GM23338 (cell line): ENCODE measurements at regions not wholly inside any gene's neighbourhood (a gene's known extent, or its start where the extent isn't known, plus 50 kb on each side); places are given as distances from the start of the nearest gene placed in this dataset.

Experiments used
- ATAC-seq: fragments of 200-7000 bp; cut with Tn5 transposase; 3 replicates; pipeline ENCODE4 v1.9.1; 2020
- DNase-seq: peaks from one replicate; pipeline ENCODE4 v3.0.0-alpha.2; 2015; ENCODE audit warnings: low spot score
- H2AFZ ChIP-seq: fragments of 200-600 bp; sonication (generic); 2 replicates; pipeline ENCODE4 v1.8.0; 2016; ENCODE audit warnings: antibody characterized with exemption, mild to moderate bottlenecking, moderate library complexity
- H3F3A ChIP-seq: fragments of 200-600 bp; sonication (generic); replicated peaks from 2 replicates; pipeline ENCODE4 v1.8.0; 2017; ENCODE audit warnings: antibody characterized with exemption, mixed run types, low read depth
- H3K27ac ChIP-seq: fragments of 200-600 bp; sonication (generic); 2 replicates; pipeline ENCODE4 v1.6.1; 2016; ENCODE audit warnings: low read depth
- H3K27me3 ChIP-seq: fragments of 200-600 bp; sonication (generic); 2 replicates; pipeline ENCODE4 v1.8.0; 2016; ENCODE audit warnings: mild to moderate bottlenecking, mixed run types, moderate library complexity; ENCODE audit not compliant: insufficient read depth
- H3K36me3 ChIP-seq: fragments of 200-600 bp; sonication (generic); 2 replicates; pipeline ENCODE4 v1.8.0; 2016; ENCODE audit warnings: mild to moderate bottlenecking; ENCODE audit not compliant: insufficient read depth
- H3K4me1 ChIP-seq: fragments of 200-600 bp; sonication (generic); 2 replicates; pipeline ENCODE4 v1.8.0; 2016; ENCODE audit warnings: mild to moderate bottlenecking, moderate library complexity; ENCODE audit not compliant: insufficient read depth
- H3K4me2 ChIP-seq: fragments of 200-600 bp; sonication (generic); 2 replicates; pipeline ENCODE4 v1.7.1; 2017; ENCODE audit warnings: mixed run types
- H3K4me3 ChIP-seq: fragments of 200-600 bp; sonication (generic); 2 replicates; pipeline ENCODE4 v1.6.1; 2016; ENCODE audit warnings: mixed run types
- H3K79me2 ChIP-seq: fragments of 200-600 bp; sonication (generic); replicated peaks from 2 replicates; pipeline ENCODE4 v1.8.0; 2017; ENCODE audit warnings: mild to moderate bottlenecking; ENCODE audit not compliant: insufficient read depth
- H3K9me2 ChIP-seq: fragments of 200-600 bp; sonication (generic); 2 replicates; pipeline ENCODE4 v1.8.0; 2017; ENCODE audit not compliant: insufficient read depth
- H4K20me1 ChIP-seq: fragments of 200-600 bp; sonication (generic); replicated peaks from 2 replicates; pipeline ENCODE4 v1.8.0; 2017; ENCODE audit warnings: mild to moderate bottlenecking; ENCODE audit not compliant: insufficient read depth
- H3K27ac Mint-ChIP-seq: 2 replicates; pipeline ENCODE4 v1.8.0; 2020; ENCODE audit warnings: inconsistent platforms, mild to moderate bottlenecking, moderate library complexity, mixed read lengths
- H3K27me3 Mint-ChIP-seq: 3 replicates; pipeline ENCODE4 v1.8.0; 2022; ENCODE audit warnings: low read depth, mild to moderate bottlenecking, moderate library complexity, mixed read lengths, inconsistent platforms; ENCODE audit not compliant: insufficient read depth, poor library complexity
- H3K36me3 Mint-ChIP-seq: 3 replicates; pipeline ENCODE4 v1.8.0; 2021; ENCODE audit warnings: low read depth, mild to moderate bottlenecking, inconsistent platforms, moderate library complexity, mixed read lengths
- H3K4me1 Mint-ChIP-seq: 3 replicates; pipeline ENCODE4 v1.8.0; 2020; ENCODE audit warnings: mild to moderate bottlenecking, inconsistent platforms, mixed read lengths
- H3K4me3 Mint-ChIP-seq: 3 replicates; pipeline ENCODE4 v1.8.0; 2021; ENCODE audit warnings: moderate library complexity, mild to moderate bottlenecking, inconsistent platforms, mixed read lengths
- H3K9me3 Mint-ChIP-seq: 3 replicates; pipeline ENCODE4 v1.8.0; 2020; ENCODE audit warnings: moderate library complexity, mild to moderate bottlenecking, inconsistent platforms, mixed read lengths
- CREB1 ChIP-seq: fragments of 250-450 bp; sonication (Bioruptor Pico); IDR thresholded peaks from 2 replicates; pipeline ENCODE4 v1.5.0; 2020; ENCODE audit warnings: low read depth, mild to moderate bottlenecking, moderate library complexity
- CTCF ChIP-seq, 2 experiments: fragments of 200-600 bp in 1 of 2; sonication (generic) in 1 of 2; conservative IDR thresholded peaks; 2 replicates each; pipeline versions ENCODE4 v1.5.1 to v1.6.1; 2016 to 2017; ENCODE audit warnings: antibody characterized with exemption in 2 of 2, low read depth in 2 of 2, mild to moderate bottlenecking in 2 of 2, moderate library complexity in 1 of 2
- ETS1 ChIP-seq: IDR thresholded peaks from 2 replicates; pipeline ENCODE4 v1.6.1; 2016; ENCODE audit warnings: antibody characterized with exemption
- EZH2 ChIP-seq: fragments of 200-600 bp; sonication (generic); IDR thresholded peaks from one replicate; pipeline ENCODE4 v1.8.0; 2017; ENCODE audit warnings: antibody characterized with exemption, mild to moderate bottlenecking, low read depth; ENCODE audit not compliant: unreplicated experiment
- EZH2phosphoT487 ChIP-seq: fragments of 200-600 bp; sonication (generic); IDR thresholded peaks from one replicate; pipeline ENCODE4 v1.8.1; 2018; ENCODE audit warnings: antibody characterized with exemption; ENCODE audit not compliant: unreplicated experiment
- JUNB ChIP-seq: IDR thresholded peaks from one replicate; pipeline ENCODE4 v1.6.1; 2016; ENCODE audit warnings: antibody characterized with exemption; ENCODE audit not compliant: unreplicated experiment
- POLR2AphosphoS5 ChIP-seq: IDR thresholded peaks from 2 replicates; pipeline ENCODE4 v1.6.1; 2016; ENCODE audit warnings: antibody characterized with exemption, low read depth
- REST ChIP-seq: IDR thresholded peaks from one replicate; pipeline ENCODE4 v1.6.1; 2018; ENCODE audit warnings: antibody characterized with exemption; ENCODE audit not compliant: unreplicated experiment
- STAT1 ChIP-seq: IDR thresholded peaks from one replicate; pipeline ENCODE4 v1.6.1; 2016; ENCODE audit warnings: antibody characterized with exemption; ENCODE audit not compliant: unreplicated experiment
- ZNF114 ChIP-seq: fragments of 250-450 bp; sonication (Bioruptor Pico); IDR thresholded peaks from 2 replicates; pipeline ENCODE4 v1.5.0; 2020; ENCODE audit warnings: mild to moderate bottlenecking, moderate library complexity
- ZNF462 ChIP-seq: fragments of 250-450 bp; sonication (Bioruptor Pico); IDR thresholded peaks from 2 replicates; pipeline ENCODE4 v1.5.0; 2020; ENCODE audit warnings: mild to moderate bottlenecking, moderate library complexity

DNA sequence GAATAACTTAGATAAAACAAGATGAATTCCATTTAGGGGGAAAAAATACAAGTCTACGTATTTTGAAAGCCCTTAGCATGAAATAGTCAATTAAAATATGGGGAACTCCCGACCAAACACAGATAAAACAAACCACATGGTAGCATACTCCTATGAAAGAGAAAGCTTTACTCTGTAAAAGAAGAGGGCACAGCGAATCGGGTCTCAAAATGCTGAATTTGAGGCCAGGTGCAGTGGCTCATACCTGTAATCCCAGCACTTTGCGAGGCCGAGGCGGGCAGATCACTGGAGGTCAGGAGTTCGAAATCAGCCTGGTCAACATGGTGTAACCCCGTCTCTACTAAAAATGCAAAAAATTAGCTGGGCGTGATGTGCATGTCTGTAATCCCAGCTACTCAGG, 116.9 kb upstream of the TIAM1 start:
- TF ChIP-seq POLR2AphosphoS5 (no peak), ZNF114 (CRISPR knock-in tag) (no peak), ETS1 (no peak), JUNB (no peak), CREB1 (no peak), CTCF (conservative IDR thresholded peaks at IDR 0.05; ENCODE audit: low read depth in 2 of 2) (no peak), EZH2phosphoT487 (no peak), REST (no peak), EZH2 (no peak), ZNF462 (CRISPR knock-in tag) (no peak), STAT1 (no peak)
- H3F3A ChIP-seq = no peaks in the 10 kb centered on the region
- no peaks in the 10 kb centered on the region for H3K36me3 Mint-ChIP-seq
- H3K4me1 Mint-ChIP-seq = peaks cover 6% of the 10 kb centered on the region; the same call in 2 of the 3 replicates
- H3K4me2 ChIP-seq = no peak overlapping the region
- H3K27me3 Mint-ChIP-seq = no peaks in the 10 kb centered on the region
- H3K27ac ChIP-seq = no peak overlapping the region
- H3K27me3 ChIP-seq = no peaks in the 10 kb centered on the region
- ATAC-seq = no peak
- no peak overlapping the region for H3K4me3 Mint-ChIP-seq
- no peak overlapping the region for H3K27ac Mint-ChIP-seq
- H3K4me3 ChIP-seq = no peak overlapping the region
- H2AFZ ChIP-seq = no peak overlapping the region
- H3K9me3 Mint-ChIP-seq = no peaks in the 10 kb centered on the region; the same call in 2 of the 3 replicates
- no peak for DNase-seq
- 0 out of 2 replicates have a peak, but pooled peaks cover 3% of the 10 kb centered on the region for H3K79me2 ChIP-seq
- H3K36me3 ChIP-seq = no peaks in the 10 kb centered on the region
- no peaks in the 10 kb centered on the region for H3K4me1 ChIP-seq
- H4K20me1 ChIP-seq = no peaks in the 10 kb centered on the region; the same call in 1 of the 2 replicates
- H3K9me2 ChIP-seq = no peaks in the 10 kb centered on the region
